ENCODE measurements at regions not wholly inside any gene's neighbourhood (a gene's known extent, or its start where the extent isn't known, plus 50 kb on each side); places are given as distances from the start of the nearest gene placed in this dataset.

- no peaks in the 10 kb centered on the region for H3K79me2 ChIP-seq (ENCODE audit: control insufficient read depth, low read length)
- H3F3A ChIP-seq (ENCODE audit: control insufficient read depth, insufficient read depth), result peaks cover 11% of the 10 kb centered on the region; the same call in 1 of the 2 replicates
- no peaks in the 10 kb centered on the region for H4K20me1 ChIP-seq (ENCODE audit: control insufficient read depth, insufficient read depth, low read depth, low read length)
- no peaks in the 10 kb centered on the region for H3K27me3 ChIP-seq (ENCODE audit: control insufficient read depth, low read length)
- H3K4me2 ChIP-seq (ENCODE audit: low read length), result no peak overlapping the region
- no peak for TF ChIP-seq EZH2phosphoT487 (IDR thresholded peaks at IDR 0.05; ENCODE audit: borderline replicate concordance, low read length)
- TF ChIP-seq CTCF (IDR thresholded peaks at IDR 0.05; ENCODE audit: low read depth, low read length, poor library complexity, severe bottlenecking), result no peak
- H3K9me3 ChIP-seq (ENCODE audit: control insufficient read depth, insufficient read depth, low read length), result no peaks in the 10 kb centered on the region
- no peaks in the 10 kb centered on the region for H3K9me2 ChIP-seq (replicated peaks; ENCODE audit: control insufficient read depth, low read length)
- H3K4me3 ChIP-seq (ENCODE audit: low read length), result no peak overlapping the region
- H3K27ac ChIP-seq (ENCODE audit: low read depth, low read length), result no peak overlapping the region
- peaks cover 25% of the 10 kb centered on the region for H3K4me1 ChIP-seq (ENCODE audit: control insufficient read depth, low read length)
- H3K36me3 ChIP-seq (ENCODE audit: control insufficient read depth, low read length), result no peaks in the 10 kb centered on the region
These were observed 284.3 kb downstream of the FOXO1 start for GRCh38 chr13:40381935-40382764.

- no peaks in the 10 kb centered on the region for H3K27me3 ChIP-seq (ENCODE audit: control insufficient read depth, low read length)
- peaks cover 11% of the 10 kb centered on the region; the same call in 1 of the 2 replicates for H3F3A ChIP-seq (ENCODE audit: control insufficient read depth, insufficient read depth)
- H3K27ac ChIP-seq (ENCODE audit: low read depth, low read length), result no peak overlapping the region
- no peaks in the 10 kb centered on the region for H3K79me2 ChIP-seq (ENCODE audit: control insufficient read depth, low read length)
- H3K4me3 ChIP-seq (ENCODE audit: low read length), result no peak overlapping the region
- H4K20me1 ChIP-seq (ENCODE audit: control insufficient read depth, insufficient read depth, low read depth, low read length), result no peaks in the 10 kb centered on the region
- no peaks in the 10 kb centered on the region for H3K9me2 ChIP-seq (replicated peaks; ENCODE audit: control insufficient read depth, low read length)
- H3K36me3 ChIP-seq (ENCODE audit: control insufficient read depth, low read length), result no peaks in the 10 kb centered on the region
- H3K4me2 ChIP-seq (ENCODE audit: low read length), result no peak overlapping the region
- TF ChIP-seq EZH2phosphoT487 (IDR thresholded peaks at IDR 0.05; ENCODE audit: borderline replicate concordance, low read length), result no peak
- no peak for TF ChIP-seq CTCF (IDR thresholded peaks at IDR 0.05; ENCODE audit: low read depth, low read length, poor library complexity, severe bottlenecking)
- no peaks in the 10 kb centered on the region for H3K9me3 ChIP-seq (ENCODE audit: control insufficient read depth, insufficient read depth, low read length)
- H3K4me1 ChIP-seq (ENCODE audit: control insufficient read depth, low read length), result peaks cover 35% of the 10 kb centered on the region
These were observed 283.3 kb downstream of the FOXO1 start for GRCh38 chr13:40383132-40383531.

GRCh38 chr13:40383885-40384284, 282.6 kb downstream of the FOXO1 start:
- no peaks in the 10 kb centered on the region for H3K36me3 ChIP-seq (ENCODE audit: control insufficient read depth, low read length)
- no peaks in the 10 kb centered on the region for H3K79me2 ChIP-seq (ENCODE audit: control insufficient read depth, low read length)
- no peak overlapping the region for H3K27ac ChIP-seq (ENCODE audit: low read depth, low read length)
- H3K9me3 ChIP-seq (ENCODE audit: control insufficient read depth, insufficient read depth, low read length), result no peaks in the 10 kb centered on the region
- no peak for TF ChIP-seq EZH2phosphoT487 (IDR thresholded peaks at IDR 0.05; ENCODE audit: borderline replicate concordance, low read length)
- TF ChIP-seq CTCF (IDR thresholded peaks at IDR 0.05; ENCODE audit: low read depth, low read length, poor library complexity, severe bottlenecking), result no peak
- H4K20me1 ChIP-seq (ENCODE audit: control insufficient read depth, insufficient read depth, low read depth, low read length), result no peaks in the 10 kb centered on the region
- no peak overlapping the region for H3K4me2 ChIP-seq (ENCODE audit: low read length)
- no peaks in the 10 kb centered on the region for H3K27me3 ChIP-seq (ENCODE audit: control insufficient read depth, low read length)
- H3K9me2 ChIP-seq (replicated peaks; ENCODE audit: control insufficient read depth, low read length), result no peaks in the 10 kb centered on the region
- H3F3A ChIP-seq (ENCODE audit: control insufficient read depth, insufficient read depth), result peaks cover 8% of the 10 kb centered on the region; the same call in 1 of the 2 replicates
- H3K4me3 ChIP-seq (ENCODE audit: low read length), result no peak overlapping the region
- H3K4me1 ChIP-seq (ENCODE audit: control insufficient read depth, low read length), result peaks cover 39% of the 10 kb centered on the region
